GM23338 (cell line): ENCODE measurements at regions not wholly inside any gene's neighbourhood (a gene's known extent, or its start where the extent isn't known, plus 50 kb on each side); places are given as distances from the start of the nearest gene placed in this dataset.
A peak's percentile ranks its signal among the peaks of the same experiment; 100 is the strongest.

ENCODE experiments used
- ATAC-seq: fragments of 200-7000 bp; cut with Tn5 transposase; 3 replicates; pipeline ENCODE4 v1.9.1; 2020
- DNase-seq: peaks from one replicate; pipeline ENCODE4 v3.0.0-alpha.2; 2015; ENCODE audit warnings: low spot score
- H2AFZ ChIP-seq: fragments of 200-600 bp; sonication (generic); 2 replicates; pipeline ENCODE4 v1.8.0; 2016; ENCODE audit warnings: antibody characterized with exemption, mild to moderate bottlenecking, moderate library complexity
- H3F3A ChIP-seq: fragments of 200-600 bp; sonication (generic); replicated peaks from 2 replicates; pipeline ENCODE4 v1.8.0; 2017; ENCODE audit warnings: antibody characterized with exemption, mixed run types, low read depth
- H3K27ac ChIP-seq: fragments of 200-600 bp; sonication (generic); 2 replicates; pipeline ENCODE4 v1.6.1; 2016; ENCODE audit warnings: low read depth
- H3K27me3 ChIP-seq: fragments of 200-600 bp; sonication (generic); 2 replicates; pipeline ENCODE4 v1.8.0; 2016; ENCODE audit warnings: mild to moderate bottlenecking, mixed run types, moderate library complexity; ENCODE audit not compliant: insufficient read depth
- H3K36me3 ChIP-seq: fragments of 200-600 bp; sonication (generic); 2 replicates; pipeline ENCODE4 v1.8.0; 2016; ENCODE audit warnings: mild to moderate bottlenecking; ENCODE audit not compliant: insufficient read depth
- H3K4me1 ChIP-seq: fragments of 200-600 bp; sonication (generic); 2 replicates; pipeline ENCODE4 v1.8.0; 2016; ENCODE audit warnings: mild to moderate bottlenecking, moderate library complexity; ENCODE audit not compliant: insufficient read depth
- H3K4me2 ChIP-seq: fragments of 200-600 bp; sonication (generic); 2 replicates; pipeline ENCODE4 v1.7.1; 2017; ENCODE audit warnings: mixed run types
- H3K4me3 ChIP-seq: fragments of 200-600 bp; sonication (generic); 2 replicates; pipeline ENCODE4 v1.6.1; 2016; ENCODE audit warnings: mixed run types
- H3K79me2 ChIP-seq: fragments of 200-600 bp; sonication (generic); replicated peaks from 2 replicates; pipeline ENCODE4 v1.8.0; 2017; ENCODE audit warnings: mild to moderate bottlenecking; ENCODE audit not compliant: insufficient read depth
- H3K9me2 ChIP-seq: fragments of 200-600 bp; sonication (generic); 2 replicates; pipeline ENCODE4 v1.8.0; 2017; ENCODE audit not compliant: insufficient read depth
- H4K20me1 ChIP-seq: fragments of 200-600 bp; sonication (generic); replicated peaks from 2 replicates; pipeline ENCODE4 v1.8.0; 2017; ENCODE audit warnings: mild to moderate bottlenecking; ENCODE audit not compliant: insufficient read depth
- H3K27ac Mint-ChIP-seq: 2 replicates; pipeline ENCODE4 v1.8.0; 2020; ENCODE audit warnings: inconsistent platforms, mild to moderate bottlenecking, moderate library complexity, mixed read lengths
- H3K27me3 Mint-ChIP-seq: 3 replicates; pipeline ENCODE4 v1.8.0; 2022; ENCODE audit warnings: low read depth, mild to moderate bottlenecking, moderate library complexity, mixed read lengths, inconsistent platforms; ENCODE audit not compliant: insufficient read depth, poor library complexity
- H3K36me3 Mint-ChIP-seq: 3 replicates; pipeline ENCODE4 v1.8.0; 2021; ENCODE audit warnings: low read depth, mild to moderate bottlenecking, inconsistent platforms, moderate library complexity, mixed read lengths
- H3K4me1 Mint-ChIP-seq: 3 replicates; pipeline ENCODE4 v1.8.0; 2020; ENCODE audit warnings: mild to moderate bottlenecking, inconsistent platforms, mixed read lengths
- H3K4me3 Mint-ChIP-seq: 3 replicates; pipeline ENCODE4 v1.8.0; 2021; ENCODE audit warnings: moderate library complexity, mild to moderate bottlenecking, inconsistent platforms, mixed read lengths
- H3K9me3 Mint-ChIP-seq: 3 replicates; pipeline ENCODE4 v1.8.0; 2020; ENCODE audit warnings: moderate library complexity, mild to moderate bottlenecking, inconsistent platforms, mixed read lengths
- CREB1 ChIP-seq: fragments of 250-450 bp; sonication (Bioruptor Pico); IDR thresholded peaks from 2 replicates; pipeline ENCODE4 v1.5.0; 2020; ENCODE audit warnings: low read depth, mild to moderate bottlenecking, moderate library complexity
- CTCF ChIP-seq, 2 experiments: fragments of 200-600 bp in 1 of 2; sonication (generic) in 1 of 2; conservative IDR thresholded peaks; 2 replicates each; pipeline versions ENCODE4 v1.5.1 to v1.6.1; 2016 to 2017; ENCODE audit warnings: antibody characterized with exemption in 2 of 2, low read depth in 2 of 2, mild to moderate bottlenecking in 2 of 2, moderate library complexity in 1 of 2
- EZH2 ChIP-seq: fragments of 200-600 bp; sonication (generic); IDR thresholded peaks from one replicate; pipeline ENCODE4 v1.8.0; 2017; ENCODE audit warnings: antibody characterized with exemption, mild to moderate bottlenecking, low read depth; ENCODE audit not compliant: unreplicated experiment
- EZH2phosphoT487 ChIP-seq: fragments of 200-600 bp; sonication (generic); IDR thresholded peaks from one replicate; pipeline ENCODE4 v1.8.1; 2018; ENCODE audit warnings: antibody characterized with exemption; ENCODE audit not compliant: unreplicated experiment
- JUNB ChIP-seq: IDR thresholded peaks from one replicate; pipeline ENCODE4 v1.6.1; 2016; ENCODE audit warnings: antibody characterized with exemption; ENCODE audit not compliant: unreplicated experiment
- NANOG ChIP-seq: IDR thresholded peaks from 2 replicates; pipeline ENCODE4 v1.6.1; 2016; ENCODE audit warnings: antibody characterized with exemption, borderline replicate concordance
- POLR2AphosphoS5 ChIP-seq: IDR thresholded peaks from 2 replicates; pipeline ENCODE4 v1.6.1; 2016; ENCODE audit warnings: antibody characterized with exemption, low read depth
- STAT1 ChIP-seq: IDR thresholded peaks from one replicate; pipeline ENCODE4 v1.6.1; 2016; ENCODE audit warnings: antibody characterized with exemption; ENCODE audit not compliant: unreplicated experiment
- ZNF114 ChIP-seq: fragments of 250-450 bp; sonication (Bioruptor Pico); IDR thresholded peaks from 2 replicates; pipeline ENCODE4 v1.5.0; 2020; ENCODE audit warnings: mild to moderate bottlenecking, moderate library complexity
- ZNF331 ChIP-seq: fragments of 250-450 bp; sonication (Bioruptor Pico); IDR thresholded peaks from 2 replicates; pipeline ENCODE4 v1.5.0; 2020; ENCODE audit warnings: low read depth, mild to moderate bottlenecking, moderate library complexity
- TF ChIP-seq, protein P1 (sequence below): IDR thresholded peaks from one replicate; pipeline ENCODE4 v1.6.1; 2018; ENCODE audit warnings: antibody characterized with exemption; ENCODE audit not compliant: unreplicated experiment
- TF ChIP-seq, protein P2 (sequence below): fragments of 250-450 bp; sonication (Bioruptor Pico); IDR thresholded peaks from 2 replicates; pipeline ENCODE4 v1.5.0; 2020; ENCODE audit warnings: mild to moderate bottlenecking, moderate library complexity
- TF ChIP-seq, protein P3 (sequence below): IDR thresholded peaks from 2 replicates; pipeline ENCODE4 v1.6.1; 2016; ENCODE audit warnings: antibody characterized with exemption

DNA sequence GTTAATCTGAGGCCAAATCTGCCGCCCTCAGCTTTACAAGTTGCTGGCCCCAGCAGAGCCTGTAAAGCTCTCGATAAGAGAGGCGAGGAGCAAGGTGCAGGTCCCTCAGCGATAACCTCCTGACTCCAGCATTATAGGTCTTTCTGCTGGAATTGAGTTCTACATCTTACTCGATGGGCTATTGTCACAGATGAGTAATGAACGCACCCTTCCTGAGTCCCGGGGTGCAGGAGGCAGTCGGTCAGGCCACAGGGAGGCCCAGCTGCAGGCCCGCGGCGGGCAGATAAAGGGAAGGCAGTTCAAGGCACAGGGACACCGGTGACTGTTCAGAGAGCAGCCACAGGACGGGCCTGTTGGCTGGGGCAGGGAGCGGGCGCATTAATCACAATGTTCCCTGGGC is 157.6 kb upstream of the OBI1 start:
- Histone ChIP-seq H4K20me1 (no peaks in the 10 kb centered on the region), H3K4me1 (no peaks in the 10 kb centered on the region), H3K27ac (no peak overlapping the region), H3K4me3 (no peak overlapping the region), H3F3A (no peaks in the 10 kb centered on the region), H3K36me3 (no peaks in the 10 kb centered on the region), H3K79me2 (no peaks in the 10 kb centered on the region), H3K9me2 (no peaks in the 10 kb centered on the region), H3K27me3 (no peaks in the 10 kb centered on the region), H3K4me2 (no peak overlapping the region), H2AFZ (peak overlapping the region; percentile 79; the same call in 1 of the 2 replicates)
- H3K4me3 Mint-ChIP-seq: no peak overlapping the region
- peaks cover 6% of the 10 kb centered on the region for H3K27me3 Mint-ChIP-seq
- no peak overlapping the region for H3K27ac Mint-ChIP-seq
- no peaks in the 10 kb centered on the region for H3K9me3 Mint-ChIP-seq
- peak; percentile 17 for DNase-seq
- no peaks in the 10 kb centered on the region for H3K36me3 Mint-ChIP-seq
- H3K4me1 Mint-ChIP-seq: no peaks in the 10 kb centered on the region
- ATAC-seq: peak; percentile 86
- TF ChIP-seq STAT1 (no peak), ZNF331 (CRISPR knock-in tag) (no peak), EZH2 (no peak), JUNB (no peak), NANOG (no peak), CREB1 (CRISPR knock-in tag) (no peak), POLR2AphosphoS5 (no peak), CTCF (conservative IDR thresholded peaks at IDR 0.05; ENCODE audit: low read depth in 2 of 2) (no peak), EZH2phosphoT487 (no peak), ZNF114 (no peak)
- TF ChIP-seq, protein P1, sequence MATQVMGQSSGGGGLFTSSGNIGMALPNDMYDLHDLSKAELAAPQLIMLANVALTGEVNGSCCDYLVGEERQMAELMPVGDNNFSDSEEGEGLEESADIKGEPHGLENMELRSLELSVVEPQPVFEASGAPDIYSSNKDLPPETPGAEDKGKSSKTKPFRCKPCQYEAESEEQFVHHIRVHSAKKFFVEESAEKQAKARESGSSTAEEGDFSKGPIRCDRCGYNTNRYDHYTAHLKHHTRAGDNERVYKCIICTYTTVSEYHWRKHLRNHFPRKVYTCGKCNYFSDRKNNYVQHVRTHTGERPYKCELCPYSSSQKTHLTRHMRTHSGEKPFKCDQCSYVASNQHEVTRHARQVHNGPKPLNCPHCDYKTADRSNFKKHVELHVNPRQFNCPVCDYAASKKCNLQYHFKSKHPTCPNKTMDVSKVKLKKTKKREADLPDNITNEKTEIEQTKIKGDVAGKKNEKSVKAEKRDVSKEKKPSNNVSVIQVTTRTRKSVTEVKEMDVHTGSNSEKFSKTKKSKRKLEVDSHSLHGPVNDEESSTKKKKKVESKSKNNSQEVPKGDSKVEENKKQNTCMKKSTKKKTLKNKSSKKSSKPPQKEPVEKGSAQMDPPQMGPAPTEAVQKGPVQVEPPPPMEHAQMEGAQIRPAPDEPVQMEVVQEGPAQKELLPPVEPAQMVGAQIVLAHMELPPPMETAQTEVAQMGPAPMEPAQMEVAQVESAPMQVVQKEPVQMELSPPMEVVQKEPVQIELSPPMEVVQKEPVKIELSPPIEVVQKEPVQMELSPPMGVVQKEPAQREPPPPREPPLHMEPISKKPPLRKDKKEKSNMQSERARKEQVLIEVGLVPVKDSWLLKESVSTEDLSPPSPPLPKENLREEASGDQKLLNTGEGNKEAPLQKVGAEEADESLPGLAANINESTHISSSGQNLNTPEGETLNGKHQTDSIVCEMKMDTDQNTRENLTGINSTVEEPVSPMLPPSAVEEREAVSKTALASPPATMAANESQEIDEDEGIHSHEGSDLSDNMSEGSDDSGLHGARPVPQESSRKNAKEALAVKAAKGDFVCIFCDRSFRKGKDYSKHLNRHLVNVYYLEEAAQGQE: no peak
- TF ChIP-seq, protein P2, sequence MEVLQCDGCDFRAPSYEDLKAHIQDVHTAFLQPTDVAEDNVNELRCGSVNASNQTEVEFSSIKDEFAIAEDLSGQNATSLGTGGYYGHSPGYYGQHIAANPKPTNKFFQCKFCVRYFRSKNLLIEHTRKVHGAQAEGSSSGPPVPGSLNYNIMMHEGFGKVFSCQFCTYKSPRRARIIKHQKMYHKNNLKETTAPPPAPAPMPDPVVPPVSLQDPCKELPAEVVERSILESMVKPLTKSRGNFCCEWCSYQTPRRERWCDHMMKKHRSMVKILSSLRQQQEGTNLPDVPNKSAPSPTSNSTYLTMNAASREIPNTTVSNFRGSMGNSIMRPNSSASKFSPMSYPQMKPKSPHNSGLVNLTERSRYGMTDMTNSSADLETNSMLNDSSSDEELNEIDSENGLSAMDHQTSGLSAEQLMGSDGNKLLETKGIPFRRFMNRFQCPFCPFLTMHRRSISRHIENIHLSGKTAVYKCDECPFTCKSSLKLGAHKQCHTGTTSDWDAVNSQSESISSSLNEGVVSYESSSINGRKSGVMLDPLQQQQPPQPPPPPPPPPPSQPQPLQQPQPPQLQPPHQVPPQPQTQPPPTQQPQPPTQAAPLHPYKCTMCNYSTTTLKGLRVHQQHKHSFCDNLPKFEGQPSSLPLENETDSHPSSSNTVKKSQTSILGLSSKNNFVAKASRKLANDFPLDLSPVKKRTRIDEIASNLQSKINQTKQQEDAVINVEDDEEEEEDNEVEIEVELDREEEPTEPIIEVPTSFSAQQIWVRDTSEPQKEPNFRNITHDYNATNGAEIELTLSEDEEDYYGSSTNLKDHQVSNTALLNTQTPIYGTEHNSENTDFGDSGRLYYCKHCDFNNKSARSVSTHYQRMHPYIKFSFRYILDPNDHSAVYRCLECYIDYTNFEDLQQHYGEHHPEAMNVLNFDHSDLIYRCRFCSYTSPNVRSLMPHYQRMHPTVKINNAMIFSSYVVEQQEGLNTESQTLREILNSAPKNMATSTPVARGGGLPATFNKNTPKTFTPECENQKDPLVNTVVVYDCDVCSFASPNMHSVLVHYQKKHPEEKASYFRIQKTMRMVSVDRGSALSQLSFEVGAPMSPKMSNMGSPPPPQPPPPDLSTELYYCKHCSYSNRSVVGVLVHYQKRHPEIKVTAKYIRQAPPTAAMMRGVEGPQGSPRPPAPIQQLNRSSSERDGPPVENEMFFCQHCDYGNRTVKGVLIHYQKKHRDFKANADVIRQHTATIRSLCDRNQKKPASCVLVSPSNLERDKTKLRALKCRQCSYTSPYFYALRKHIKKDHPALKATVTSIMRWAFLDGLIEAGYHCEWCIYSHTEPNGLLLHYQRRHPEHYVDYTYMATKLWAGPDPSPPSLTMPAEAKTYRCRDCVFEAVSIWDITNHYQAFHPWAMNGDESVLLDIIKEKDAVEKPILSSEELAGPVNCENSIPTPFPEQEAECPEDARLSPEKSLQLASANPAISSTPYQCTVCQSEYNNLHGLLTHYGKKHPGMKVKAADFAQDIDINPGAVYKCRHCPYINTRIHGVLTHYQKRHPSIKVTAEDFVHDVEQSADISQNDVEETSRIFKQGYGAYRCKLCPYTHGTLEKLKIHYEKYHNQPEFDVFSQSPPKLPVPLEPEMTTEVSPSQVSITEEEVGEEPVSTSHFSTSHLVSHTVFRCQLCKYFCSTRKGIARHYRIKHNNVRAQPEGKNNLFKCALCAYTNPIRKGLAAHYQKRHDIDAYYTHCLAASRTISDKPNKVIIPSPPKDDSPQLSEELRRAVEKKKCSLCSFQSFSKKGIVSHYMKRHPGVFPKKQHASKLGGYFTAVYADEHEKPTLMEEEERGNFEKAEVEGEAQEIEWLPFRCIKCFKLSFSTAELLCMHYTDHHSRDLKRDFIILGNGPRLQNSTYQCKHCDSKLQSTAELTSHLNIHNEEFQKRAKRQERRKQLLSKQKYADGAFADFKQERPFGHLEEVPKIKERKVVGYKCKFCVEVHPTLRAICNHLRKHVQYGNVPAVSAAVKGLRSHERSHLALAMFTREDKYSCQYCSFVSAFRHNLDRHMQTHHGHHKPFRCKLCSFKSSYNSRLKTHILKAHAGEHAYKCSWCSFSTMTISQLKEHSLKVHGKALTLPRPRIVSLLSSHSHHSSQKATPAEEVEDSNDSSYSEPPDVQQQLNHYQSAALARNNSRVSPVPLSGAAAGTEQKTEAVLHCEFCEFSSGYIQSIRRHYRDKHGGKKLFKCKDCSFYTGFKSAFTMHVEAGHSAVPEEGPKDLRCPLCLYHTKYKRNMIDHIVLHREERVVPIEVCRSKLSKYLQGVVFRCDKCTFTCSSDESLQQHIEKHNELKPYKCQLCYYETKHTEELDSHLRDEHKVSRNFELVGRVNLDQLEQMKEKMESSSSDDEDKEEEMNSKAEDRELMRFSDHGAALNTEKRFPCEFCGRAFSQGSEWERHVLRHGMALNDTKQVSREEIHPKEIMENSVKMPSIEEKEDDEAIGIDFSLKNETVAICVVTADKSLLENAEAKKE (CRISPR knock-in tag): no peak
- TF ChIP-seq, protein P3, sequence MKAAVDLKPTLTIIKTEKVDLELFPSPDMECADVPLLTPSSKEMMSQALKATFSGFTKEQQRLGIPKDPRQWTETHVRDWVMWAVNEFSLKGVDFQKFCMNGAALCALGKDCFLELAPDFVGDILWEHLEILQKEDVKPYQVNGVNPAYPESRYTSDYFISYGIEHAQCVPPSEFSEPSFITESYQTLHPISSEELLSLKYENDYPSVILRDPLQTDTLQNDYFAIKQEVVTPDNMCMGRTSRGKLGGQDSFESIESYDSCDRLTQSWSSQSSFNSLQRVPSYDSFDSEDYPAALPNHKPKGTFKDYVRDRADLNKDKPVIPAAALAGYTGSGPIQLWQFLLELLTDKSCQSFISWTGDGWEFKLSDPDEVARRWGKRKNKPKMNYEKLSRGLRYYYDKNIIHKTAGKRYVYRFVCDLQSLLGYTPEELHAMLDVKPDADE: no peak
